Small intestine (tissue), 7 donors: ENCODE measurements at regions not wholly inside any gene's neighbourhood (a gene's known extent, or its start where the extent isn't known, plus 50 kb on each side); places are given as distances from the start of the nearest gene placed in this dataset.
A peak's percentile ranks its signal among the peaks of the same experiment; 100 is the strongest.

Experiments
- DNase-seq, 2 donors: peaks; one replicate each; pipeline versions ENCODE4 v3.0.0 to v3.0.0-alpha.2; 2013
- FAIRE-seq: peaks from 2 replicates; lab custom pipeline; 2012; peaks lifted over from hg19 to GRCh38; lab: Jason Lieb, UNC
- H3K27ac ChIP-seq, 3 donors: one replicate each; pipeline ENCODE4 v1.5.1; 2013; ENCODE audit warnings: low read length in 2 of 3, mild to moderate bottlenecking in 2 of 3, control low read depth in 1 of 3, inconsistent platforms in 1 of 3, low read depth in 1 of 3, moderate library complexity in 1 of 3
- H3K27me3 ChIP-seq, 3 donors: one replicate each; pipeline ENCODE4 v1.6.1; 2013; ENCODE audit warnings: low read length in 3 of 3, inconsistent platforms in 1 of 3; ENCODE audit not compliant: control insufficient read depth in 3 of 3, insufficient read depth in 3 of 3
- H3K36me3 ChIP-seq, 3 donors: one replicate each; pipeline ENCODE4 v1.6.1; 2013; ENCODE audit warnings: low read length in 3 of 3, inconsistent platforms in 1 of 3, low read depth in 1 of 3, mild to moderate bottlenecking in 1 of 3, moderate library complexity in 1 of 3; ENCODE audit not compliant: control insufficient read depth in 3 of 3, insufficient read depth in 2 of 3
- H3K4me1 ChIP-seq, 3 donors: one replicate each; pipeline ENCODE4 v1.6.1; 2013; ENCODE audit warnings: low read length in 2 of 3, inconsistent platforms in 1 of 3, low read depth in 1 of 3, mild to moderate bottlenecking in 1 of 3, moderate library complexity in 1 of 3; ENCODE audit not compliant: control insufficient read depth in 3 of 3, insufficient read depth in 2 of 3
- H3K4me3 ChIP-seq, 3 donors: one replicate each; pipeline ENCODE4 v1.5.1; 2013; ENCODE audit warnings: low read length in 3 of 3, control low read depth in 1 of 3, inconsistent platforms in 1 of 3, low read depth in 1 of 3, mild to moderate bottlenecking in 1 of 3, moderate library complexity in 1 of 3
- H3K9me3 ChIP-seq, 2 donors: one replicate each; pipeline ENCODE4 v1.6.1; 2013; ENCODE audit warnings: low read depth in 1 of 2, low read length in 1 of 2; ENCODE audit not compliant: control insufficient read depth in 2 of 2, insufficient read depth in 1 of 2
- WGBS, 3 donors: extraction: QIAGEN DNeasy Blood & Tissue Kit; methylation state at CpG; one replicate each; pipeline ENCODE4 v1.1.7; 2013; 5-methylcytosine and 5-hydroxymethylcytosine counted together
- donor health status: healthy with polysubstance abuse.
- donor health status: control.
- donor health status: control.
- donor health status: Bipolar disorder and iron deficiency.
- donor health status: healthy.

DNA sequence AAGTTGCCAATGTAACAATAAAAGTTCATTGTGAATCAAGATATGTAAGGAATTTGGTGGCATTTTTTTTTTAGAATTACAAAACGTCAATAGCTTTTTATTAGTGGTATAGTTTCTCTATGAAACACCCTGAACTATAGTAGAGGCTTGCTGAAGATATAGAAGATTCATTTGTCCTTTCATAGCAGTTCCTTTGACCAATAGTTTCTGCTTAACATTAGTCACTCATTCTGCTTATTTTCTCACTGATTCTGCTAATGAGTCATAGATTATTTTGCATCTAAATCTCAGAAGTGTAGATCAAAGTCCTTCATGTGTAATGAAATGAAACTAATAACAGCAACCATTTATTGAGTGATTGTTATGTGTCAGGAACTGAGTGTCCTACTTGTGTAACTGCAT is 205.0 kb upstream of the TET2 start:
- DNase-seq, result peak in 1 of 2 donors; percentile 58
- Histone ChIP-seq H3K36me3 (no peaks in the 10 kb centered on the region), H3K27ac (no peak overlapping the region), H3K4me1 (no peaks in the 10 kb centered on the region), H3K4me3 (no peak overlapping the region), H3K27me3 (no peaks in the 10 kb centered on the region), H3K9me3 (no peaks in the 10 kb centered on the region)
- FAIRE-seq, result peak; percentile 55
- WGBS, 3 donors, result 5 to 22% (median 14%) methylated on average over 1 of the region's 1 CpG

DNA sequence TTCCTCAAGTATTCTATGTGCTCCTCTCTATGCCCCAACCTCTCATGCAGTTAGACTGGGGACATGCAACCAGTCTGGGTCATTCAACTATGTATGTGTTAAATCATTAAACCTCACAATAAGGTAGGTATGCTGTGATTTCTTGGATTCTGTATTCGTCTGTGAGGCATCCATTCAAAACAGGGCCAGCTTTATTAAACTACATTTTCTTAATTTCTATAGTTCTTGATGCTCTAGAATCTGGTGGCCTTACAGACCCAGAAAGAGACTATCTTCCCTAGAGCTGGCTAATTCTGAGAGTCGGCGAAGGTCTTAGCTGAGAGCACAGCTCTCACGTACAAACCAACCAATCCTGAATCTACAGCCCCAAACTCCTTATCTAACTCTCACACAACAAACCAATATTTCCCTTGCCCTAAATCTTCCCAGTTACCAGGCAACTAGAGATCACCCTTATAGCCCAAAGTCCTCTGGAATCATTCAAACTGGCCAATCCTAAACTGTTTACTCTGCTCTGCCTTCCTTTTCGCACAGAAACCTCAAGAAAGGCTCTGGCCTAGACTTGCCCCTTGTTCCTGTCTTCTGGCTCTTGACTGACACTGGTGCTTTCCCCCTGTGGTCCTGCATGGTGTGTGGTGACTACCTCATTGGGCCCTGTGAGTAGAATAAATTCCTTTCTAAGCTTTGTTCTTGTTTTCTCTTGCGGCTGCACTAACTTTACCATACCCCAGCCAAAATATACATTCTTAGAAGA is 203.5 kb upstream of the TET2 start:
- no peaks in the 10 kb centered on the region for H3K4me1 ChIP-seq
- no peaks in the 10 kb centered on the region for H3K27me3 ChIP-seq
- no peaks in the 10 kb centered on the region for H3K36me3 ChIP-seq
- DNase-seq (no peak), FAIRE-seq (no peak)
- H3K9me3 ChIP-seq, result no peaks in the 10 kb centered on the region
- 80 to 85% (median 82%) methylated on average over 6 of the region's 6 CpGs for WGBS, 3 donors
- no peak overlapping the region for H3K4me3 ChIP-seq
- no peak overlapping the region for H3K27ac ChIP-seq

DNA sequence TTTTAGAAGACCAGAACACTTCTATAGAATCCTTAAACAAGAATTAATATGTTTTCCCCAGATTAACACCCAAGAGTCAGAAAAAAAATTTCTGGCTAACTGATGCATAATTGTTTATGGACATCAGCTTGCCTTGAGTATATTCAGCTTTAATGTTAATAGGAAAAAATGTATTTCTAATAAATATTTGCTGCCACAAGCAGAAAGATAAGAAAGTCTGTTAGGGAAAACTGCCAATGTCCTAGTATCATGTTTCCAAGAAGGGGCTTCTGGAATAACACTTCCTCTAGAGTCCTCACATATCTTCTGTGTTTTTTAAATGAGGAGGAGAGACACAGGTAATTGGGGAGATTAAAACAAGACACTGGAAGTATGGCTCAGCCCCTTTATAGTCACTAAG is 202.1 kb upstream of the TET2 start:
- FAIRE-seq (no peak), DNase-seq (no peak)
- Histone ChIP-seq H3K4me1 (no peaks in the 10 kb centered on the region), H3K4me3 (no peak overlapping the region), H3K27ac (no peak overlapping the region), H3K9me3 (no peaks in the 10 kb centered on the region), H3K36me3 (no peaks in the 10 kb centered on the region), H3K27me3 (no peaks in the 10 kb centered on the region)

DNA sequence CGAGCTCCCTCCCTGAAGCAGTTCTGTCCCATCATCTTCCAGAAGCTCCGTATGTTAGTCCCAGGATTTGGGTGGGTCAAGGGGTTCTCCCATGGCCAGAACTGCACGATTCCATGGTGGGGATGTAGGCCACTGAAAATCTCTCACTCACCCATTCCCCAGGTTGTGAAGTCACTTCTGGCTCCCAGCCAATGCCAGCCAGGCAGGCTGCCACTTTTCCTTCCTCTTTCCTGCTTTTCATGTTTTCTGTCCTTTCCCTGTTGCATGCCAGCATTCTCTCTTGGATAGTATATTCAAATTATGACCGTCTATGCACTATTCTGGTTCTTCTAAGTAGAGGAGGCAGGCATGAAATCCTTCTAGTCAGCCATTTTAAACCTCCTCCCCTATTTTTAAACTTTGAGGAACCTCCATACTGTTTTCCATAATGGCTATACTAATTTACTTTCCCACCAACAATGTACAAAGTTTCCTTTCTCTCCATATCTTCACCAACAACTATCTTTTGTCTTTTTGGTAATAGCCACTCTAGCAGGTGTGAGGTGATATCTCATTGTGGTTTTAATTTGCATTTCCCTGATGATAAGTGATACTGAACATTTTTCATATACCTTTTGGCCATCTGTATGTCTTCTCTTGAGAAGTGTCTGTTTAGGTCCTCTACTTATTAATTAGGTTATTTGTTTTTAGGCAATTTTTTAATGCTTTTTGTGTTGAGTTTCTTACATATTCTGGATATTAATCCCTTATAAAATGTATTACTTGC is 182.1 kb upstream of the TET2 start:
- Histone ChIP-seq H3K27me3 (no peaks in the 10 kb centered on the region), H3K9me3 (peaks cover 0 to 5% of the 10 kb centered on the region in 2 donors), H3K4me3 (no peak overlapping the region), H3K27ac (no peak overlapping the region), H3K36me3 (no peaks in the 10 kb centered on the region), H3K4me1 (peaks cover 0 to 3% (median 0%) of the 10 kb centered on the region in 3 donors)
- WGBS, 3 donors, result 86 to 93% (median 89%) methylated on average over 4 of the region's 4 CpGs
- FAIRE-seq (no peak), DNase-seq (no peak)

DNA sequence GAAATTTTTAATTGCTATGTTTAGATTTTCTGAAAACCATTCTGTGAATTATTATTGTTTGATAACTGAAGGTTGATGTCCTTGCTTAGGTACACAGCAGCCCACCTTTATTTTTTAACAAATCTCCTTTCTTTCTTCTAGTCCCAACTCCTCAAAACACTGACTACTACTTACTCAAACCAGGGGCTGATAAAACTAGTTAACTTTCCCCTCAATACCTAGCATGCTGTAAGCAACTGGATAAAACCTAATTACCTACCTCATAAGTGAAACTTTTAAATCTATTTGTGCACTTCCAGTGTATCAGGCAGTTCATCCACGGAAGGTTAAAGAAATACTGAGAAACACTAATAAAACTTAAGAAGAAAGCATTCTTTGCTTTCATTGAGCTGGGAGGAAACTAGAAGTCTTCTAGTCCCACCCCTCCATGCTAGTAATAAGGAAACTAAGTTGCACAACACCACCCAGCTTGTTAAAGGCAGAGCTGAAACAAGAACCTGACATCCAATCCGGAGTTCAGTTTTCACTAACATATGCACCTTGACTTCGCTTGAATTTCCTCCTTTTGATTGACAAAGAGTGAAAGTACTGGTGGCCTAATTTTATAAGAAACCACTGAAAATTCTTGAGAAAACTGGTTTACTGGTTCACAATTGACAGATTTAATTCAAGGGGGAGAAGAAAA is 180.2 kb upstream of the TET2 start:
- 1 to 31% (median 10%) methylated on average over 3 of the region's 3 CpGs for WGBS, 3 donors
- Histone ChIP-seq H3K36me3 (no peaks in the 10 kb centered on the region), H3K27ac (peak overlapping the region in 2 of 3 donors; percentile 56 to 80), H3K4me1 (peaks cover 0 to 3% (median 0%) of the 10 kb centered on the region in 3 donors), H3K4me3 (no peak overlapping the region), H3K27me3 (no peaks in the 10 kb centered on the region), H3K9me3 (no peaks in the 10 kb centered on the region)
- FAIRE-seq, result no peak
- DNase-seq, result peak; percentile 76 to 77

DNA sequence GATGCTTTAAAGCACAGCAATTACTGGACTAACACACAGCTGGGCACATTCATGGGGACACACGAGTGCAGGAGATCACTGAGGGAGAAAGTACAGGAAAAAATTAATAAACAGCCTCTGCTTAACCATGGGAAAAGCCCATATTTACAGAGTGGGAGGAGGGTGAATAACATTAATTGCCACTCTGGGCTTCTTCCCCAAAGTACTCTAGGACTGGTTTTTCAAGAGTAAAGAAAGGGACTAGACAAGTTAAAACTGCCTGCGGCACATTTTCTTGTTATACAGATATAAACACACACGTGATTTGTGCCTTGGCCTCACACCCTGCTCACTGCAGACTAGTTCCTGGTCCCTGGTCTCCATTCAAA is 179.7 kb upstream of the TET2 start:
- Histone ChIP-seq H3K27me3 (no peaks in the 10 kb centered on the region), H3K27ac (peak overlapping the region in 2 of 3 donors; percentile 56 to 80), H3K4me1 (peaks cover 0 to 3% (median 0%) of the 10 kb centered on the region in 3 donors), H3K36me3 (no peaks in the 10 kb centered on the region), H3K4me3 (no peak overlapping the region), H3K9me3 (no peaks in the 10 kb centered on the region)
- peak; percentile 56 for DNase-seq
- no peak for FAIRE-seq
- WGBS, 3 donors, result 8 to 16% (median 8%) methylated on average over 3 of the region's 3 CpGs

DNA sequence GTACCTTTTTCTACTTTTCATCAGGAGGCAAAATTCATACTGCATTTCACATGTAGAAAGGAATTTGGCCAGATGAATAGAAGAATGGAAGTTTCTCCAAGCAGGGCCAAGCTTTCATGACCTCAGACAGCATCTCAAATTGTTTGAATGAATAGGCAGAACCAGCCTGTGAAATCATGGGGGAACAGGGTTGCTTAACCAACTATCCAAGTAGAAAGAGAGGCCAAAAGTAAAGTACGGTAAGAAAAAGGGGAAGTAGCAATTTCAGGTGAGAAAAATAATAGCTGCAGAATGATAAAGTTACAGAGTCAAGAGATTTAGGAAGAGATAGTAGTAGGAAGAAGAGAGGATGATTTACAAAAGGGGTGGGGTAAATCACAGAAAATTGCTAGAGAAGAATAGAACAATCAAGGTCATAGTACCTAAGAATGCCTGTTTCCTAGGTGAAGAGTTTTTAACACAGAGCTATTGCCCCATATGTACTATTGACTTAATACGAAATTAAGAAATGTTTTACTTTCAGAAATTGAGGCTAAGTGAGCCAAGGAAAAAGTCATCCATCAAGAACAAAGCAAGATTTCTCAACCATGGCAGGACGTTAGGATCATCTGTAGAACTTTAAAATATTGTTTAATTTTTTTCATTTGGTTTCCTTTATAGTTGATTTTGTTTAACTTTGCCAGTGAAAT is 177.1 kb upstream of the TET2 start:
- WGBS, 3 donors, result 70 to 77% (median 71%) methylated on average over 3 of the region's 3 CpGs
- peaks cover 0 to 3% (median 0%) of the 10 kb centered on the region in 3 donors for H3K4me1 ChIP-seq
- H3K27me3 ChIP-seq, result no peaks in the 10 kb centered on the region
- FAIRE-seq (no peak), DNase-seq (no peak)
- no peaks in the 10 kb centered on the region for H3K9me3 ChIP-seq
- H3K4me3 ChIP-seq, result no peak overlapping the region
- no peak overlapping the region for H3K27ac ChIP-seq
- H3K36me3 ChIP-seq, result no peaks in the 10 kb centered on the region

DNA sequence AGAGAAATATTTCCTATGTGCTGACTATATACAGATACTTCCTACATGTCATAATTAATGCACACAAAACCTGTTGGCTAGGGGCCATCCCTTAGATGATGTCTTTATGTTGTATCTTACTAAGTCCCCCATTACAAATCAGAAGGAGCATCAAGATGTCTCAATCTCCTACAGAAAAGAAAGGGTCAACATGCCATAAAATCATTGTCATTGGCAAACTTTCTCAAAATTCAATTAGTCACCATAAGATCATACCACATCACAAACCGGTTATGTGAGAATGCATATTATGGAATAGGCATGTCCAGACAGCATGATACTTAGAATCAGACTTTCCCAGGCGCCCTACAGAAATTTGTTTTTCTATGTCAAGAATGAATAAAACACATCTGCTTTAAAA is 175.2 kb upstream of the TET2 start:
- H3K4me1 ChIP-seq, result peaks cover 0 to 3% (median 0%) of the 10 kb centered on the region in 3 donors
- no peak overlapping the region for H3K27ac ChIP-seq
- H3K9me3 ChIP-seq, result no peaks in the 10 kb centered on the region
- no peak overlapping the region for H3K4me3 ChIP-seq
- FAIRE-seq (no peak), DNase-seq (no peak)
- H3K36me3 ChIP-seq, result no peaks in the 10 kb centered on the region
- H3K27me3 ChIP-seq, result no peaks in the 10 kb centered on the region
- 70 to 74% (median 73%) methylated on average over 2 of the region's 2 CpGs for WGBS, 3 donors
